NCI-H2081 (cell line): ENCODE measurements at regions not wholly inside any gene's neighbourhood (a gene's known extent, or its start where the extent isn't known, plus 50 kb on each side); places are given as distances from the start of the nearest gene placed in this dataset.
"Not testable (repeated sequence)": the region's sequence is repeated elsewhere in the genome, so short reads cannot be mapped to it uniquely, and the experiment has no call there.

ENCODE experiments used
- DNase-seq, 2 experiments: peaks; one replicate each; lab custom pipeline; 2025; lab: John Stamatoyannopoulos, UW

GRCh38 chr11:134944131-134944530 lies 532.1 kb upstream of the B3GAT1 start:
- no peak for DNase-seq

GRCh38 chr11:134943544-134943943 lies 531.5 kb upstream of the B3GAT1 start:
- no peak for DNase-seq

- no peak for DNase-seq
Observed at GRCh38 chr11:134942681-134943080, 530.6 kb upstream of the B3GAT1 start.

- DNase-seq, result not testable (repeated sequence)
Observed at GRCh38 chr11:134941936-134942600, 530.0 kb upstream of the B3GAT1 start.

GRCh38 chr11:134941326-134941725 lies 529.3 kb upstream of the B3GAT1 start:
- DNase-seq, result no peak

GRCh38 chr11:134940441-134941126 lies 528.5 kb upstream of the B3GAT1 start:
- DNase-seq, result no peak

GRCh38 chr11:134939905-134940304 lies 527.9 kb upstream of the B3GAT1 start:
- DNase-seq, result no peak

GRCh38 chr11:134939031-134939430 lies 527.0 kb upstream of the B3GAT1 start:
- DNase-seq, result no peak

GRCh38 chr11:134938212-134938611 lies 526.2 kb upstream of the B3GAT1 start:
- DNase-seq, result no peak

GRCh38 chr11:134937193-134937592 lies 525.2 kb upstream of the B3GAT1 start:
- DNase-seq, result not testable (repeated sequence)

- DNase-seq, result no peak
Observed at GRCh38 chr11:134932761-134933160, 520.7 kb upstream of the B3GAT1 start.

GRCh38 chr11:134925432-134925831 lies 513.4 kb upstream of the B3GAT1 start:
- DNase-seq, result no peak

GRCh38 chr11:134923441-134923840 lies 511.4 kb upstream of the B3GAT1 start:
- no peak for DNase-seq

- DNase-seq, result no peak
Observed at GRCh38 chr11:134921938-134922337, 509.9 kb upstream of the B3GAT1 start.

GRCh38 chr11:134920851-134921608 lies 509.0 kb upstream of the B3GAT1 start:
- DNase-seq, result no peak

- no peak for DNase-seq
Observed at GRCh38 chr11:134916421-134917213, 504.6 kb upstream of the B3GAT1 start.

- no peak for DNase-seq
Observed at GRCh38 chr11:134915881-134916280, 503.8 kb upstream of the B3GAT1 start.

GRCh38 chr11:134915212-134915611 lies 503.2 kb upstream of the B3GAT1 start:
- DNase-seq, result no peak

GRCh38 chr11:134913999-134914590 lies 502.1 kb upstream of the B3GAT1 start:
- DNase-seq, result no peak

GRCh38 chr11:134913391-134913790 lies 501.3 kb upstream of the B3GAT1 start:
- no peak for DNase-seq

GRCh38 chr11:134911514-134912180 lies 499.6 kb upstream of the B3GAT1 start:
- DNase-seq, result no peak
